HPDE6-E6E7 (cell line): ENCODE measurements at regions not wholly inside any gene's neighbourhood (a gene's known extent, or its start where the extent isn't known, plus 50 kb on each side); places are given as distances from the start of the nearest gene placed in this dataset.
"Not testable (repeated sequence)": the region's sequence is repeated elsewhere in the genome, so short reads cannot be mapped to it uniquely, and the experiment has no call there.

Source experiments
- DNase-seq: peaks from one replicate; pipeline ENCODE4 v3.0.0; 2011; ENCODE audit warnings: missing footprints; ENCODE audit errors: extremely low spot score

- DNase-seq: no peak
Observed at GRCh38 chr12:92987362-92987761, 58.3 kb upstream of the EEA1 start.

DNA sequence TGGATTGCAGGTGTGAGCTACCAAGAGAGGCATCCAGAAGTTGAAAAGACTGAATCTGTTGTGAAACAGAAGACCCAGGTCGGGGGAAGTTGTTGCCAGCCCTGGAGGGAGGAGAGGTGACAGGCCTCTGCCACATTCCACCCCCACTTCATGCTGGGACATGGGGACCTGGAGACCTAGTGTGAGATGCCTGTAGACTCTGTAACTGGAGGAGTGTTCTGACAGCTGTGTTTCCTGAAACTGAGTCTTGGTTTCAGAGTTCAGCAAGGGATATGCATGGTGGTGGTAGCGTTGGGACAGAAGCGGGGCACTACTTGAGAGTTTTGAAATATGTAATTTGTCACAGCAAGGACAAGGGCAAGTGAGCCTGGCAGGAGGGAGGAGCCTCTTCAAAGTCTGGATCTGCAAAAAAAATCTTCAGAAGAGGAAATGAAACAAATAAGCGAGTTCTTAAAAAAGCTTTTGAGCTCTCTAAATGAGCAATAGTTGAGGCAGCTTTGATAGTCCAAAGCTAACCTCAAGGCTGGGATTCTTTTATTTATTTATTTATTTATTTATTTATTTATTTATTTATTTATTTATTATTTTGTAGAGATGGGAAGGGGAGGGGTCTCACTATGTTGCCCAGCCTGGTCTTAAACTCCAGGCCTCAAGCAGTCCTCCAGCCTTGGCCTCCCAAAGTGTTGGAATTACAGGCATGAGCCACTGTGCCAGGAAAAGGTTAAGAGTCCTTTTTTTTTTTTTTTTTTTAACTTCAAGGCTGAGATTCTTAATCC is 58.9 kb upstream of the EEA1 start:
- no peak for DNase-seq

DNA sequence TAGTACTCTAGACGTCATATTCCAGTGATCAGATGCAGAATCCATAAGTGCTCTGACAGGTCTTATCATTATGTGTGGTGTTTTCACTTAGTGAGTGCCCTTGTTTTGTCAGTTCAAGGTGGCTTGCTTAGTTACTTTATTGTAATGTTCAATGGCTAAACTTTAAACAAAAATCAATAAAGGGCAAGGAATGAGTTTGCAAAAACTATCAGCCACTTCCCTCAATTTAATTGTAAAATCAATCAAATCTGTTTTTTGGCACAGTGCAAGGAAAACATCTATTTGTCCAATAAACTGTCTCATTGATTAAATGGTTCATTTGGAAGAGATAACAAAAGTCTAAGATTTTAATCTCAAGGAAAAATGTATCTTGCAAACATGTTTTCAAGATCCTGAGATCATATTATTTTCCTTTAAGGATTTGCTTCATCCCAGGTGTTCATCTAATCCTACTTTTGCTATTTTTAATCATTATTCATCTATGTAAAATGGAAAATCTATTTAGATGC is 59.6 kb upstream of the EEA1 start:
- no peak for DNase-seq

GRCh38 chr12:92989715-92990484 is 60.8 kb upstream of the EEA1 start:
- no peak for DNase-seq

- DNase-seq: no peak
Observed at GRCh38 chr12:92991134-92991533, 62.0 kb upstream of the EEA1 start.

- no peak for DNase-seq
Observed at GRCh38 chr12:92992041-92992440, 62.9 kb upstream of the EEA1 start.

GRCh38 chr12:92993259-92993658 is 64.2 kb upstream of the EEA1 start:
- DNase-seq: no peak

- DNase-seq: no peak
Observed at GRCh38 chr12:92995258-92995903, 66.3 kb upstream of the EEA1 start.

DNA sequence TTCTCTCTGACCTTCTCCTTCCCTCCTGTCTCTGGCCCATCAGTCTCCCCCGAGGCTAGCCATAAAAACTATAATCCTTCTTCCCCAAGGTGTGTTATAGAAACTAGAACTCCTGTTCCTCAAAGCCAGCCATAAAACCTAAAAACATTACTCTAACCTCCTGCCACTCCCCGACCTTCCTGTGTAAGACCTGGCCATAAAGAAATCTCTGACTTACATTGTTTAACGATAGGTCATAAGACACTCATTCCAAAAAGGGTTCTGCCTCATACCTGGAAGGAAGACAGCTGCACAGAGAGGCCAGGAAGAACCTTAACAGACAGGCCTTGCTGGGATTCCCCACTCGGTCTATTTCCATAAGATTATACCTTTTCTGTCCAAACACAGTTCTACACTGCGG is 70.9 kb upstream of the EEA1 start:
- no peak for DNase-seq

DNA sequence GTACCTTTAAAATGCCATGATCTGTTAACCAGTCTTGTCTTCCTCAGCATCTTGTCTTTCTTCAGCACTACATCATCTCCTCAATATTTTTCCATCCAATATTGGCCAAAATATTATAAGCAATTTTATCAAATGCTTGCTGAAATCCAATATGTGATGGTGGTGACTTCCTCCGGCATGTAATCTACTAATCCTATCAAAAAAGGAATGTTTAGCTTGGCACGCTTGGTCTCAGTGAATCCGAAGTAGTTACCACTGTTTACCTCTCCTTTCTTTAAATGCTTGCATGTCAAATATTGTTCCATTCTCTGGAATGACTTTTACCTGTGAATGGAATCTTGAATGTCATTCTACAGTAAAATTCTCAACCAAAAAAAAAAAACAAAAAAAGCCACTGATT is 72.3 kb upstream of the EEA1 start:
- DNase-seq: no peak

GRCh38 chr12:93002293-93003054 is 73.4 kb upstream of the EEA1 start:
- no peak for DNase-seq

DNA sequence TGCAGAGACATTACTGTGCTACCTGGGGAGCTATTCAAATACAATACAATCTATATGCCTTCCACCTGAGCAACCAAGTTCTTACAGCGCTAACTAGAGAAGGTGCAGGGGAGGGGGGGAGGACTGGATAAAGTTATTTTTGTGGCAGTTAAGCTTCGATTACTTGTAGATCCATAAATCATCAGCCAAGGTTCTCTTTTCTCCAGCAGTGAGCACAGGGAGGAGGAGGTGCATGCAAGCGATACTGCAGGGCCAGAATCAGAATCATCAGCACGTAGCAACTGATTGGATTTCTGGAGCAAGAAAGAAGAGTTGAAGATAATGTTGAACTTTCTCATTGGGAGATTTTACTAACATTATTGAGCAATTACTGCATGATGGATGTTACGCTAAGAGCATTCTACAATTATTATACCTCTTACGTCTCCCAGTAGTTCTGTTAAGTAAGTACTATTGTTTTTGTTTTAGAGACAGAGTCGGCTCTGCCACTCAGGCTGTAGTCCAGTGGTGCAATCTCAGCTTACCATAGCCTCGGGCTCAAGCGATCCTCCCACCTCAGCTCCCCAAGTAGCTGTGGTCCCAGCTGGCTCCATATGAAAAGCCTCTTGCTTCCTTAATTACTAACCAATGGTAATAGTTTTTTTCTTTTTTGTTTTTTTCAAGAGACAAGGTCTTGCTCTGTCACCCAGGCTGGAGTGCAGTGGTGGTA is 74.6 kb upstream of the EEA1 start:
- DNase-seq: no peak

DNA sequence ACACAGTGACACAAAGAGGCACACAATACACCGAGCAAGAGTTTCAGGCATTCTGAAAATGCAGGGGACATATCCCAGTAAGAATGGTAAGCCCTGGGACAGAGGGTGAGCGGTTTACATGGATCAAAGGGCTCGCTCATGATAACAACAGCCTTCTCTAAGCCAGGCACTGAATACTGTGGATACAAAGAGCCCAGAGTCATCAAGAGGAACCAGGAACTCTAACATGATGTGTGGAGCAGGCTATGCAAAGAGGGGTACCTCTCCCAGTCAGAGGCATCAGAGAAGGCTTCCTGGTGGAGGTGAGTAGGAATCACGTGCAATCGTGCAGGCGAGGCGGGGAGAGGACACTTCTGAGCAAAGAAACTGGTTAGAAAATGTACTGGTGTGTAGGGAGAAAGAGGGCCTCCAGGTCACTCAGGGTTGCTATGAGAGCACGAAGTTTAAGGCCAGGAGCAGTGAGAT is 76.9 kb upstream of the EEA1 start:
- DNase-seq: no peak

DNA sequence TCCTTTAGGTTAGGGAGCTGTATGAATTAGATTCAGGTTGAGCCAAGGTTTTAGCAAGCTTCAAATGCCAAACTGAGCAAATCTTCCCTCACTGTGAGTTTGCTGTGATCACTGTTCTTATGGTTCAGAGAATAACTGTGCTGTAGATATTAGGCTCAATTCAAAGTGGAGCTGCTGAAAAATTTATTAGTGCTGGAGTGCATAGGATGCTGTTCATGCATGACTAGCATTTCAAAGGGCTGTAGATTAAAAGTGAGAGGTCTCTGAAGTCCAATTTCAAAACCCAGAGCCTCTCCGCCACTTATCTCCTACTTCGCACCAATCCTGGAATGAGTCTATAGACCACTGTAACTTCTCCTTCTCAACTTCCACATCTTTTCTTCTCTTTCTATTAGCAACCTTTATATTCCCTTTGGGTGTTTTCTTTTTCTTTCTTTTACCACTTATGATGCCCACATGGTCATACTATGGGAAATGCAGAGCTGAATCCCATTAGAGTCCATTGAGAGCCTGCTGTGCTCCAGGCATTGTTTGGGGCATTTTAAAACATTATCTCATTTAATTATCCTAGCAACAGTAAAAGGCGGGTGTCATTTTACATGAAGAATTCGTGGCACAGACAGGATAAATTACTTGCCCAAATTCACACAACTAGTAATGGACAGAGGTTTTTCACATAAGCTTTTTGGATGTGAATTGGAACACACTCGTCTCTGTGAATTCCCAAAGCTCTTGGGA is 77.5 kb upstream of the EEA1 start:
- no peak for DNase-seq

GRCh38 chr12:93007544-93007943 is 78.4 kb upstream of the EEA1 start:
- no peak for DNase-seq

- DNase-seq: no peak
Observed at GRCh38 chr12:93008044-93008778, 79.1 kb upstream of the EEA1 start.

- not testable (repeated sequence) for DNase-seq
Observed at GRCh38 chr12:93008880-93009279, 79.8 kb upstream of the EEA1 start.

DNA sequence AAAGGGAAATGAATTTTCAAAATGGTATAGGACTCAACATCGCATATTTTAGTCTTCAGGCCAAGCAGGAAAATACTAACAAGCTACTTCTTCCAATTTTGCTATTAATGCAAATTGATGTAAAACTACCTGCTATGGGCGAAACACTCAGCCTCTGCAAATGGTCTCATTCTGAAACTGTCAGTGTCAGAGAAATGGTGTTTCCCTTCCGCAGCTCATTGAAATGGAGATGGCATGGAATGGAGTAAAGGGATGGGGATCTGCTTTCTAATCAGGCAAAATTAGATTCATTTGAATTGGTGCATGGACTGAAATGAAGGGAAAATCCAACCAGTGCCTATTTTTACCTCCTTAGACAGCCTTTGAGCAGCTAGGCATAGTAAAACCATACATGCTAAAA is 80.4 kb upstream of the EEA1 start:
- DNase-seq: no peak

GRCh38 chr12:93010461-93010860 is 81.4 kb upstream of the EEA1 start:
- no peak for DNase-seq

GRCh38 chr12:93011100-93011499 is 82.0 kb upstream of the EEA1 start:
- no peak for DNase-seq
